ENCODE measurements at regions not wholly inside any gene's neighbourhood (a gene's known extent, or its start where the extent isn't known, plus 50 kb on each side); places are given as distances from the start of the nearest gene placed in this dataset.

GRCh38 chr1:232271991-232272589 is 357.8 kb downstream of the SIPA1L2 start:
- DNase-seq (ENCODE audit: insufficient read length, low spot score), result no peak
- no peak for TF ChIP-seq POLR2A (IDR thresholded peaks at IDR 0.05; ENCODE audit: low read depth, low read length)
- no peak for TF ChIP-seq PAX5 (IDR thresholded peaks at IDR 0.05; ENCODE audit: insufficient read depth, low read length, severe bottlenecking)
- no peak for TF ChIP-seq SPI1 (IDR thresholded peaks at IDR 0.05; ENCODE audit: low read depth, low read length)
- no peak for TF ChIP-seq POLR2AphosphoS5 (IDR thresholded peaks at IDR 0.05; ENCODE audit: low read depth, low read length)
- no peak for TF ChIP-seq POU2F2 (IDR thresholded peaks at IDR 0.05; ENCODE audit: low read depth, low read length)
- TF ChIP-seq TAF1 (IDR thresholded peaks at IDR 0.05; ENCODE audit: low read depth, low read length), result no peak
- no peak for FAIRE-seq

- FAIRE-seq (no peak), DNase-seq (ENCODE audit: insufficient read length, low spot score) (no peak)
- TF ChIP-seq POU2F2 (IDR thresholded peaks at IDR 0.05; ENCODE audit: low read depth, low read length) (no peak), POLR2A (IDR thresholded peaks at IDR 0.05; ENCODE audit: low read depth, low read length) (no peak), POLR2AphosphoS5 (IDR thresholded peaks at IDR 0.05; ENCODE audit: low read depth, low read length) (no peak), PAX5 (IDR thresholded peaks at IDR 0.05; ENCODE audit: insufficient read depth, low read length, severe bottlenecking) (no peak), TAF1 (IDR thresholded peaks at IDR 0.05; ENCODE audit: low read depth, low read length) (no peak), SPI1 (IDR thresholded peaks at IDR 0.05; ENCODE audit: low read depth, low read length) (no peak)
Measured at GRCh38 chr1:232271299-232271698, 358.6 kb downstream of the SIPA1L2 start.

- TF ChIP-seq PAX5 (IDR thresholded peaks at IDR 0.05; ENCODE audit: insufficient read depth, low read length, severe bottlenecking) (no peak), POU2F2 (IDR thresholded peaks at IDR 0.05; ENCODE audit: low read depth, low read length) (no peak), POLR2A (IDR thresholded peaks at IDR 0.05; ENCODE audit: low read depth, low read length) (no peak), SPI1 (IDR thresholded peaks at IDR 0.05; ENCODE audit: low read depth, low read length) (no peak), POLR2AphosphoS5 (IDR thresholded peaks at IDR 0.05; ENCODE audit: low read depth, low read length) (no peak), TAF1 (IDR thresholded peaks at IDR 0.05; ENCODE audit: low read depth, low read length) (no peak)
- FAIRE-seq (no peak), DNase-seq (ENCODE audit: insufficient read length, low spot score) (no peak)
Measured at GRCh38 chr1:232269988-232270387, 359.9 kb downstream of the SIPA1L2 start.

GRCh38 chr1:232267837-232268598 is 361.9 kb downstream of the SIPA1L2 start:
- TF ChIP-seq POLR2AphosphoS5 (IDR thresholded peaks at IDR 0.05; ENCODE audit: low read depth, low read length) (no peak), POU2F2 (IDR thresholded peaks at IDR 0.05; ENCODE audit: low read depth, low read length) (no peak), SPI1 (IDR thresholded peaks at IDR 0.05; ENCODE audit: low read depth, low read length) (no peak), POLR2A (IDR thresholded peaks at IDR 0.05; ENCODE audit: low read depth, low read length) (no peak), TAF1 (IDR thresholded peaks at IDR 0.05; ENCODE audit: low read depth, low read length) (no peak), PAX5 (IDR thresholded peaks at IDR 0.05; ENCODE audit: insufficient read depth, low read length, severe bottlenecking) (no peak)
- DNase-seq (ENCODE audit: insufficient read length, low spot score) (no peak), FAIRE-seq (no peak)

GRCh38 chr1:232267092-232267836 is 362.7 kb downstream of the SIPA1L2 start:
- no peak for TF ChIP-seq POU2F2 (IDR thresholded peaks at IDR 0.05; ENCODE audit: low read depth, low read length)
- FAIRE-seq, result no peak
- no peak for DNase-seq (ENCODE audit: insufficient read length, low spot score)

- FAIRE-seq, result no peak
Measured at GRCh38 chr1:232263452-232263851, 366.5 kb downstream of the SIPA1L2 start.

GRCh38 chr1:232262991-232263390 is 366.9 kb downstream of the SIPA1L2 start:
- no peak for DNase-seq (ENCODE audit: insufficient read length, low spot score)
- FAIRE-seq, result no peak
- no peak for TF ChIP-seq TAF1 (IDR thresholded peaks at IDR 0.05; ENCODE audit: low read depth, low read length)
- TF ChIP-seq POLR2AphosphoS5 (IDR thresholded peaks at IDR 0.05; ENCODE audit: low read depth, low read length), result no peak

More at GRCh38 chr1:232263452-232263851, 366.5 kb downstream of the SIPA1L2 start:
- no peak for DNase-seq (ENCODE audit: insufficient read length, low spot score)
- no peak for TF ChIP-seq POLR2A (IDR thresholded peaks at IDR 0.05; ENCODE audit: low read depth, low read length)
- TF ChIP-seq TAF1 (IDR thresholded peaks at IDR 0.05; ENCODE audit: low read depth, low read length), result no peak
- no peak for TF ChIP-seq SPI1 (IDR thresholded peaks at IDR 0.05; ENCODE audit: low read depth, low read length)
- no peak for TF ChIP-seq PAX5 (IDR thresholded peaks at IDR 0.05; ENCODE audit: insufficient read depth, low read length, severe bottlenecking)
- no peak for TF ChIP-seq POLR2AphosphoS5 (IDR thresholded peaks at IDR 0.05; ENCODE audit: low read depth, low read length)
- no peak for TF ChIP-seq POU2F2 (IDR thresholded peaks at IDR 0.05; ENCODE audit: low read depth, low read length)

GRCh38 chr1:232260861-232261260 is 369.1 kb downstream of the SIPA1L2 start:
- no peak for TF ChIP-seq POLR2AphosphoS5 (IDR thresholded peaks at IDR 0.05; ENCODE audit: low read depth, low read length)
- TF ChIP-seq PAX5 (IDR thresholded peaks at IDR 0.05; ENCODE audit: insufficient read depth, low read length, severe bottlenecking), result no peak
- TF ChIP-seq POU2F2 (IDR thresholded peaks at IDR 0.05; ENCODE audit: low read depth, low read length), result no peak
- TF ChIP-seq SPI1 (IDR thresholded peaks at IDR 0.05; ENCODE audit: low read depth, low read length), result no peak
- no peak for TF ChIP-seq POLR2A (IDR thresholded peaks at IDR 0.05; ENCODE audit: low read depth, low read length)
- no peak for TF ChIP-seq TAF1 (IDR thresholded peaks at IDR 0.05; ENCODE audit: low read depth, low read length)
- DNase-seq (ENCODE audit: insufficient read length, low spot score), result no peak
- no peak for FAIRE-seq

GRCh38 chr1:232260045-232260444 is 369.9 kb downstream of the SIPA1L2 start:
- FAIRE-seq (no peak), DNase-seq (ENCODE audit: insufficient read length, low spot score) (no peak)
- TF ChIP-seq SPI1 (IDR thresholded peaks at IDR 0.05; ENCODE audit: low read depth, low read length), result no peak
- TF ChIP-seq POLR2A (IDR thresholded peaks at IDR 0.05; ENCODE audit: low read depth, low read length), result no peak
- no peak for TF ChIP-seq POLR2AphosphoS5 (IDR thresholded peaks at IDR 0.05; ENCODE audit: low read depth, low read length)
- no peak for TF ChIP-seq TAF1 (IDR thresholded peaks at IDR 0.05; ENCODE audit: low read depth, low read length)
- TF ChIP-seq PAX5 (IDR thresholded peaks at IDR 0.05; ENCODE audit: insufficient read depth, low read length, severe bottlenecking), result no peak
- no peak for TF ChIP-seq POU2F2 (IDR thresholded peaks at IDR 0.05; ENCODE audit: low read depth, low read length)
